DND-41 (cell line): ENCODE measurements at regions not wholly inside any gene's neighbourhood (a gene's known extent, or its start where the extent isn't known, plus 50 kb on each side); places are given as distances from the start of the nearest gene placed in this dataset.

ENCODE experiments used
- ATAC-seq: fragments of 200-7000 bp; cut with Tn5 transposase; 3 replicates; pipeline ENCODE4 v1.9.1; 2021; ENCODE audit warnings: low read depth; ENCODE audit not compliant: insufficient read depth
- DNase-seq: peaks from one replicate; pipeline ENCODE4 v3.0.0-alpha.2; 2020
- H2AFZ ChIP-seq: 2 replicates; pipeline ENCODE4 v1.6.0; 2012; ENCODE audit warnings: low read depth, low read length
- H3K27ac ChIP-seq: 2 replicates; pipeline ENCODE4 v1.5.1; 2012; ENCODE audit warnings: low read length, inconsistent platforms
- H3K27me3 ChIP-seq: fragments of 200-600 bp; sonication (generic); 2 replicates; pipeline ENCODE4 v1.6.0; 2012; ENCODE audit warnings: low read length, mild to moderate bottlenecking, inconsistent platforms; ENCODE audit not compliant: insufficient read depth, poor library complexity
- H3K36me3 ChIP-seq: 2 replicates; pipeline ENCODE4 v1.5.1; 2012; ENCODE audit warnings: low read length, inconsistent platforms; ENCODE audit not compliant: insufficient read depth
- H3K4me1 ChIP-seq: 2 replicates; pipeline ENCODE4 v1.5.1; 2012; ENCODE audit warnings: mild to moderate bottlenecking, low read length; ENCODE audit not compliant: insufficient read depth
- H3K4me2 ChIP-seq: 2 replicates; pipeline ENCODE4 v1.6.0; 2012; ENCODE audit warnings: mild to moderate bottlenecking, moderate library complexity, low read length, inconsistent platforms; ENCODE audit not compliant: insufficient read depth
- H3K4me3 ChIP-seq, 2 experiments: fragments of 200-600 bp in 1 of 2; shearing (Covaris generic) in 1 of 2; 2 replicates each; pipeline ENCODE4 v1.5.1; 2012 to 2016; ENCODE audit warnings: inconsistent platforms in 2 of 2, low read length in 2 of 2, mild to moderate bottlenecking in 2 of 2, low read depth in 1 of 2, moderate library complexity in 1 of 2
- H3K79me2 ChIP-seq: 2 replicates; pipeline ENCODE4 v1.6.0; 2012; ENCODE audit warnings: low read length, inconsistent platforms; ENCODE audit not compliant: insufficient read depth
- H3K9ac ChIP-seq: 2 replicates; pipeline ENCODE4 v1.6.0; 2012; ENCODE audit warnings: low read depth, mild to moderate bottlenecking, inconsistent platforms, low read length, moderate library complexity
- H3K9me3 ChIP-seq: 2 replicates; pipeline ENCODE4 v1.5.1; 2012; ENCODE audit warnings: low read length, moderate library complexity, mild to moderate bottlenecking, inconsistent platforms; ENCODE audit not compliant: insufficient read depth, severe bottlenecking
- H4K20me1 ChIP-seq: 2 replicates; pipeline ENCODE4 v1.6.0; 2012; ENCODE audit warnings: low read length; ENCODE audit not compliant: insufficient read depth
- CTCF ChIP-seq: IDR thresholded peaks from 2 replicates; pipeline ENCODE4 v1.5.1; 2012; ENCODE audit warnings: borderline replicate concordance, low read length, moderate library complexity, mild to moderate bottlenecking; ENCODE audit not compliant: poor library complexity, severe bottlenecking; ENCODE audit errors: extremely low read depth
- EZH2 ChIP-seq: IDR thresholded peaks from 3 replicates; pipeline ENCODE4 v1.6.1; 2012; ENCODE audit warnings: borderline replicate concordance, low read depth, mild to moderate bottlenecking, moderate library complexity, low read length, inconsistent platforms; ENCODE audit not compliant: severe bottlenecking

- no peaks in the 10 kb centered on the region for H3K27me3 ChIP-seq
- TF ChIP-seq EZH2 = no peak
- TF ChIP-seq CTCF = no peak
- H4K20me1 ChIP-seq = no peaks in the 10 kb centered on the region
- H3K79me2 ChIP-seq = no peaks in the 10 kb centered on the region
- no peak overlapping the region for H3K4me2 ChIP-seq
- ATAC-seq = no peak
- H3K9me3 ChIP-seq = no peaks in the 10 kb centered on the region
- H3K36me3 ChIP-seq = no peaks in the 10 kb centered on the region
- no peak overlapping the region for H3K9ac ChIP-seq
- no peak for DNase-seq
- no peak overlapping the region for H3K27ac ChIP-seq
- H3K4me1 ChIP-seq = no peaks in the 10 kb centered on the region
- no peak overlapping the region for H2AFZ ChIP-seq
- no peak overlapping the region for H3K4me3 ChIP-seq
These were observed 77.5 kb upstream of the NT5E start for GRCh38 chr6:85372188-85372914.

- no peaks in the 10 kb centered on the region for H3K4me1 ChIP-seq
- no peak overlapping the region for H3K27ac ChIP-seq
- no peak overlapping the region for H2AFZ ChIP-seq
- H3K9ac ChIP-seq = no peak overlapping the region
- DNase-seq (no peak), ATAC-seq (peak; percentile 58)
- H3K4me3 ChIP-seq = no peak overlapping the region
- no peaks in the 10 kb centered on the region for H3K79me2 ChIP-seq
- no peaks in the 10 kb centered on the region for H3K27me3 ChIP-seq
- H3K9me3 ChIP-seq = no peaks in the 10 kb centered on the region
- no peaks in the 10 kb centered on the region for H4K20me1 ChIP-seq
- no peaks in the 10 kb centered on the region for H3K36me3 ChIP-seq
- TF ChIP-seq CTCF (no peak), EZH2 (no peak)
- no peak overlapping the region for H3K4me2 ChIP-seq
These were observed 81.3 kb upstream of the NT5E start for GRCh38 chr6:85368631-85369030.

- no peak overlapping the region for H3K4me2 ChIP-seq
- TF ChIP-seq EZH2 (no peak), CTCF (no peak)
- no peaks in the 10 kb centered on the region for H3K27me3 ChIP-seq
- no peak overlapping the region for H3K27ac ChIP-seq
- no peak overlapping the region for H2AFZ ChIP-seq
- no peaks in the 10 kb centered on the region for H3K36me3 ChIP-seq
- no peaks in the 10 kb centered on the region for H4K20me1 ChIP-seq
- no peaks in the 10 kb centered on the region for H3K9me3 ChIP-seq
- no peaks in the 10 kb centered on the region for H3K4me1 ChIP-seq
- H3K79me2 ChIP-seq = no peaks in the 10 kb centered on the region
- H3K9ac ChIP-seq = no peak overlapping the region
- no peak overlapping the region for H3K4me3 ChIP-seq
- DNase-seq = no peak
- no peak for ATAC-seq
These were observed 85.5 kb upstream of the NT5E start for GRCh38 chr6:85364344-85364743.
